Cardiac muscle cell (in vitro differentiated cells and primary cell): ENCODE measurements at regions not wholly inside any gene's neighbourhood (a gene's known extent, or its start where the extent isn't known, plus 50 kb on each side); places are given as distances from the start of the nearest gene placed in this dataset.

Experiments
- DNase-seq, 2 donors: peaks; one replicate each; pipeline versions ENCODE4 v3.0.0 to v3.0.0-alpha.2; 2010 to 2017; ENCODE audit warnings: low read depth in 1 of 2, low spot score in 1 of 2
- H3K27ac ChIP-seq: fragments of 200-600 bp; sonication (generic); 2 replicates; pipeline ENCODE4 v1.5.1; 2016
- H3K27me3 ChIP-seq: fragments of 200-600 bp; sonication (generic); 2 replicates; pipeline ENCODE4 v1.6.0; 2016; ENCODE audit warnings: control low read depth
- H3K36me3 ChIP-seq: fragments of 200-600 bp; sonication (generic); 2 replicates; pipeline ENCODE4 v1.5.1; 2016; ENCODE audit warnings: control low read depth
- H3K4me1 ChIP-seq: fragments of 200-600 bp; sonication (generic); 2 replicates; pipeline ENCODE4 v1.8.1; 2017; ENCODE audit warnings: low read depth, mild to moderate bottlenecking, mixed run types
- H3K4me3 ChIP-seq: fragments of 200-600 bp; sonication (generic); 2 replicates; pipeline ENCODE4 v1.5.1; 2016; ENCODE audit warnings: mild to moderate bottlenecking
- H3K9me3 ChIP-seq: fragments of 200-600 bp; sonication (generic); 2 replicates; pipeline ENCODE4 v1.5.1; 2017; ENCODE audit warnings: low read depth, mild to moderate bottlenecking, control low read depth
- TF ChIP-seq, protein P1 (sequence below): IDR thresholded peaks from 2 replicates; pipeline ENCODE4 v1.5.1; 2012; ENCODE audit warnings: low read depth, mild to moderate bottlenecking, low read length

DNA sequence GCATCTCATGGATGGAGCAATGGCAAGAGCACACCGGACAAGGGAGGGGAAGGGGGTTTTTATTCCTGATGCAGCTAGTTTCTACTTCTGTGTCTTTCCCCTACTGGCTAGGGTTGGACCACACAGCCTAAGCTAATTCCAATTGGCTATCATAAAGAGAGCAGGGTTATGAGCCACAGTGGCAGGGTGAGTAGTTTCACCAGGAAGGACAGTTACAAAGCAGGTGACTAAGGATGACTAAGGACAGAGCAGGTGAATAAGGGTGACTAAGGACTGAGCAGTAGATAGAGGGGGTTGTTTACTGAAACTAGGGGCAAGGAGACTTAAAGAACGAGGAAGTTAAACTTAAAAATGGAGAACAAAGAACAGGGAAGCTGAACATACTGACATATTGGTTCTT, 321.4 kb upstream of the SEL1L start:
- no peaks in the 10 kb centered on the region for H3K9me3 ChIP-seq
- no peak overlapping the region for H3K4me3 ChIP-seq
- no peak for DNase-seq
- no peak overlapping the region for H3K27ac ChIP-seq
- TF ChIP-seq, protein P1, sequence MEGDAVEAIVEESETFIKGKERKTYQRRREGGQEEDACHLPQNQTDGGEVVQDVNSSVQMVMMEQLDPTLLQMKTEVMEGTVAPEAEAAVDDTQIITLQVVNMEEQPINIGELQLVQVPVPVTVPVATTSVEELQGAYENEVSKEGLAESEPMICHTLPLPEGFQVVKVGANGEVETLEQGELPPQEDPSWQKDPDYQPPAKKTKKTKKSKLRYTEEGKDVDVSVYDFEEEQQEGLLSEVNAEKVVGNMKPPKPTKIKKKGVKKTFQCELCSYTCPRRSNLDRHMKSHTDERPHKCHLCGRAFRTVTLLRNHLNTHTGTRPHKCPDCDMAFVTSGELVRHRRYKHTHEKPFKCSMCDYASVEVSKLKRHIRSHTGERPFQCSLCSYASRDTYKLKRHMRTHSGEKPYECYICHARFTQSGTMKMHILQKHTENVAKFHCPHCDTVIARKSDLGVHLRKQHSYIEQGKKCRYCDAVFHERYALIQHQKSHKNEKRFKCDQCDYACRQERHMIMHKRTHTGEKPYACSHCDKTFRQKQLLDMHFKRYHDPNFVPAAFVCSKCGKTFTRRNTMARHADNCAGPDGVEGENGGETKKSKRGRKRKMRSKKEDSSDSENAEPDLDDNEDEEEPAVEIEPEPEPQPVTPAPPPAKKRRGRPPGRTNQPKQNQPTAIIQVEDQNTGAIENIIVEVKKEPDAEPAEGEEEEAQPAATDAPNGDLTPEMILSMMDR: no peak
- no peaks in the 10 kb centered on the region for H3K36me3 ChIP-seq
- H3K4me1 ChIP-seq: no peaks in the 10 kb centered on the region
- no peaks in the 10 kb centered on the region for H3K27me3 ChIP-seq

DNA sequence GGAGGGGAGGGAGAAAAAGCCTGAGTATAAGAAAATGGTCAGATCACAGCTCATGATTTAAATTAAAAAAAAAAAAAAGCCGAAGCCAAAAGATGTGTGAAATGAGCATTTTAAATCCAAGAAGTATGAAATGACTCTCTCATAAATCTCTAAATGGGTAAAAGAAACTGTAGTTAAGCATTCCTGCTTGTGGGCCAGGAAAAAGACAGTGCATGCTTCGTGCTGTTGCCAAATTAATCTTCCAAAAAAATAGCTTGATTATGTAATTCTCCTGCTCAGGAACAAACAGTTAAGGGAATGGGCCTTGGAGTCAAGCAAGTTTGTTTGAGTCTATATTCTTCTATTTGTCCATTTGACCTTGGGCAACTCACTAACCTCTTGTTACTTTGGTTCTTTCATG, 325.4 kb upstream of the SEL1L start:
- TF ChIP-seq, protein P1: no peak

DNA sequence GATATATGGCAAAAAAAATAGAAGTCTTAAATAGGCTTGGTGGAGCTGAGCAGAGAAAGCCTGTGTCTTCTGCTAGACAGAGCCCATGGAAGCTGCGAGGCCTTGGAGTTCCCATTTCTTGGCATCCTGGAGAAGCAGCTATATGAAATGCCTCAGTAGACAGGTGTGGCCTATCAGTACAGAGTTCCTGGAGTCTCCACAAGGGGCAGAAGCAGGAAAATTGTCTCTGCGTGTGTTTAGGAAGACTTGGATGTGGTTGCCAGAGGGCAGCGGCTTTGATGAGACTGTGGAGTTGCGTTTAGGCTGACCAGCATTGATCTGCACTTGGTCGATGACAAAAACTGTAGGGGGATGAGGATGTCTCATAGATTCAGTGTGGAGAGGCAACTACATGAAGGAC, 334.5 kb upstream of the SEL1L start:
- H3K27me3 ChIP-seq: no peaks in the 10 kb centered on the region
- no peaks in the 10 kb centered on the region for H3K9me3 ChIP-seq
- H3K36me3 ChIP-seq: no peaks in the 10 kb centered on the region
- no peak for DNase-seq
- TF ChIP-seq, protein P1: no peak
- no peak overlapping the region for H3K4me3 ChIP-seq
- H3K4me1 ChIP-seq: no peaks in the 10 kb centered on the region
- no peak overlapping the region for H3K27ac ChIP-seq

More for the DNA sequence above, 325.4 kb upstream of the SEL1L start:
- Histone ChIP-seq H3K27me3 (no peaks in the 10 kb centered on the region), H3K36me3 (no peaks in the 10 kb centered on the region), H3K27ac (no peak overlapping the region), H3K9me3 (no peaks in the 10 kb centered on the region), H3K4me1 (no peaks in the 10 kb centered on the region), H3K4me3 (no peak overlapping the region)
- no peak for DNase-seq

DNA sequence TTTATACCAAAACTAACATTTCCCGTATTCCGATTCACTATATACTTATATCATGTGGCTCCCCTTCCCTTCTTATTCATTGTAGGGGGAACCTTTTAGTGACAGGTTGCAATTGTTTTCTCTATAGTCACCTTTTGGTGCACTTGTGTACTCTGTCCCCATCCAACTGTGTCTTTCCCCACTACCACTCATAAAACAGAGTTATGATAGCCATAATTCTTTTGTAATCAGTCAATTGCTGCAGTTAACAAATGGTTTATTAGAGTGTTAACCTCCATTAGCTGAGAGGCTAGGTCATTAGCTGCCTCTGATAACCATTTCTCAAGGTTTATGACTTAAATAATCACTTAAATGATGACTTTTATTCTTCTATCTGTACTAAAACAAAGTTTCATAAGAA, 338.1 kb upstream of the SEL1L start:
- TF ChIP-seq, protein P1: no peak

DNA sequence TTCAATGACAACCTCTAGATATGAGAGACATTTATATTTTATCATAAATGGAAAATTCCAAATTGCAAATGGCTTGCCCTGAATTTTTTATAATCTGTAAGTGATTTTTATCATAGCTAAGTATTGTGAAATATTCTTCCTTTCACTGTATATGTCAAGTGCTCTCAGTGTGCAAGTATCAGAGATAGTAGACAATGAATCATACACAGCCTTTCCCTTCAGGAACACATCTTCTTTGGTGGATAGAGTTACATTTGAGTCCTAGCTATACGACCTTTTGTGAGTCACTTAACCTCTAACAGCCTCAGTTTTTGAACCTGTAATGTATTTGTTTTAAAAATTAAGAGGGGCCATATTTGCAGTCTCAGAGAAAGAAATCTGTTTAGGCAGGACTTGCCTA, 350.7 kb upstream of the SEL1L start:
- TF ChIP-seq, protein P1: no peak
- no peak overlapping the region for H3K4me3 ChIP-seq

More for the DNA sequence above, 338.1 kb upstream of the SEL1L start:
- DNase-seq: no peak
- Histone ChIP-seq H3K4me1 (no peaks in the 10 kb centered on the region), H3K36me3 (no peaks in the 10 kb centered on the region), H3K27me3 (no peaks in the 10 kb centered on the region), H3K4me3 (no peak overlapping the region), H3K9me3 (no peaks in the 10 kb centered on the region), H3K27ac (no peak overlapping the region)

DNA sequence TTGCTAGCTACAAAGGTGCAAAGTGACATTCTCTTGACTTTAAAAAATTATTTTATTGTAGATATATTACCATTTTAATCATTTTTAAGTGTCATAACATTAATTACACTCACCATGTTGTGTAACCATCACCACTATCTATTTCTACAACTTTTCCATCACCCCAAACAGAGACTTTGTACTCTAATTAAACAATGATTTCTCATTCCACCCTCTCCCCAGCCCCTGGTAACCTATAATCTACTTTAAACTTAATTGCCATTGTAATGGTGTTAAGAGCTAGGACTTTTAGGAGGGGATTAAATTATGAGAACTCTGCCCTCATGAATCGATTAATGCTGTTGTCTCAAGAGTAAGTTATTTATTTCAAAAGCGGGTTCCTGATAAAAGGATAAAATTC, 352.9 kb upstream of the SEL1L start:
- Histone ChIP-seq H3K4me3 (no peak overlapping the region), H3K36me3 (no peaks in the 10 kb centered on the region), H3K4me1 (no peaks in the 10 kb centered on the region), H3K27me3 (no peaks in the 10 kb centered on the region), H3K27ac (no peak overlapping the region), H3K9me3 (no peaks in the 10 kb centered on the region)
- DNase-seq: no peak
- TF ChIP-seq, protein P1: no peak

More for the DNA sequence above, 350.7 kb upstream of the SEL1L start:
- no peak overlapping the region for H3K27ac ChIP-seq
- no peak for DNase-seq
- H3K4me1 ChIP-seq: no peaks in the 10 kb centered on the region
- H3K36me3 ChIP-seq: no peaks in the 10 kb centered on the region
- no peaks in the 10 kb centered on the region for H3K27me3 ChIP-seq
- H3K9me3 ChIP-seq: no peaks in the 10 kb centered on the region
